ENCODE measurements at regions not wholly inside any gene's neighbourhood (a gene's known extent, or its start where the extent isn't known, plus 50 kb on each side); places are given as distances from the start of the nearest gene placed in this dataset.

GRCh38 chr5:101176605-101177004 lies 273.5 kb upstream of the ST8SIA4 start:
- no peak for DNase-seq (ENCODE audit: low read depth)
- no peak for TF ChIP-seq CTCF (IDR thresholded peaks at IDR 0.05; ENCODE audit: insufficient read depth, low read depth, low read length, missing control alignments)
- no peak overlapping the region for H3K4me3 ChIP-seq (ENCODE audit: low read length)

- no peak for TF ChIP-seq CTCF (IDR thresholded peaks at IDR 0.05; ENCODE audit: insufficient read depth, low read depth, low read length, missing control alignments)
Observed at GRCh38 chr5:101174981-101175380, 271.9 kb upstream of the ST8SIA4 start.

GRCh38 chr5:101163088-101163487 lies 260.0 kb upstream of the ST8SIA4 start:
- H3K4me3 ChIP-seq (ENCODE audit: low read length), result no peak overlapping the region
- no peak for DNase-seq (ENCODE audit: low read depth)
- no peak for TF ChIP-seq CTCF (IDR thresholded peaks at IDR 0.05; ENCODE audit: insufficient read depth, low read depth, low read length, missing control alignments)

More at GRCh38 chr5:101174981-101175380, 271.9 kb upstream of the ST8SIA4 start:
- no peak overlapping the region for H3K4me3 ChIP-seq (ENCODE audit: low read length)
- DNase-seq (ENCODE audit: low read depth), result no peak

GRCh38 chr5:101160002-101160401 lies 256.9 kb upstream of the ST8SIA4 start:
- H3K4me3 ChIP-seq (ENCODE audit: low read length), result no peak overlapping the region
- TF ChIP-seq CTCF (IDR thresholded peaks at IDR 0.05; ENCODE audit: insufficient read depth, low read depth, low read length, missing control alignments), result no peak
- no peak for DNase-seq (ENCODE audit: low read depth)

GRCh38 chr5:101159006-101159405 lies 255.9 kb upstream of the ST8SIA4 start:
- no peak overlapping the region for H3K4me3 ChIP-seq (ENCODE audit: low read length)
- no peak for TF ChIP-seq CTCF (IDR thresholded peaks at IDR 0.05; ENCODE audit: insufficient read depth, low read depth, low read length, missing control alignments)
- no peak for DNase-seq (ENCODE audit: low read depth)

GRCh38 chr5:101153526-101153925 lies 250.4 kb upstream of the ST8SIA4 start:
- no peak for TF ChIP-seq CTCF (IDR thresholded peaks at IDR 0.05; ENCODE audit: insufficient read depth, low read depth, low read length, missing control alignments)
- H3K4me3 ChIP-seq (ENCODE audit: low read length), result no peak overlapping the region
- no peak for DNase-seq (ENCODE audit: low read depth)

GRCh38 chr5:101143526-101143925 lies 240.4 kb upstream of the ST8SIA4 start:
- no peak for DNase-seq (ENCODE audit: low read depth)
- TF ChIP-seq CTCF (IDR thresholded peaks at IDR 0.05; ENCODE audit: insufficient read depth, low read depth, low read length, missing control alignments), result no peak

More at GRCh38 chr5:101143526-101143925, 240.4 kb upstream of the ST8SIA4 start:
- no peak overlapping the region for H3K4me3 ChIP-seq (ENCODE audit: low read length)
